ENCODE measurements at regions not wholly inside any gene's neighbourhood (a gene's known extent, or its start where the extent isn't known, plus 50 kb on each side); places are given as distances from the start of the nearest gene placed in this dataset.

DNA sequence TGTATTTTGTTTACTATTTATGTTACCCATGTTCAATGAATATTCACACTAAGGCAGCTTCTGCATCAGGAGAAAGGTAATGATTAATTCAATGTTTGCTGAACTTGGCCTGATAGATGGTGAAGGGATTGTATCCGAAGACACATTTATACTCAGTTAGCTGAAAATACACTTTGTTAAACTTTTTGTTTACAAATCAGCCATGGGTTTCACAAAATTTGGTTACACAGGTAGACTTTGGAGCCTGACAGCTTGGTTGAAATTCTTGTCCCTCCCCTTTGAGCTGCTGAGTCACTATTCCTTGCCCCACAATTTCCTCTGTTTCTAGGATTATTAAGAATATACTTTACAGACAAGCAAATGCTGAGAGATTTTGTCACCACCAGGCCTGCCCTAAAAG, 162.6 kb downstream of the PPP1R3A start:
- TF ChIP-seq POLR2A (IDR thresholded peaks at IDR 0.05; ENCODE audit: low read length) (no peak), GATA1 (IDR thresholded peaks at IDR 0.05; ENCODE audit: low read depth, low read length) (no peak)
